Smooth muscle cell (in vitro differentiated cells): ENCODE measurements at regions not wholly inside any gene's neighbourhood (a gene's known extent, or its start where the extent isn't known, plus 50 kb on each side); places are given as distances from the start of the nearest gene placed in this dataset.

ENCODE experiments used
- DNase-seq: peaks from one replicate; lab custom pipeline; 2025; ENCODE audit not compliant: unreplicated experiment; lab: John Stamatoyannopoulos, UW
- H2AFZ ChIP-seq: fragments of 200-600 bp; sonication (generic); 2 replicates; pipeline ENCODE4 v1.6.0; 2016; ENCODE audit warnings: antibody characterized with exemption, low read depth, mild to moderate bottlenecking
- H3F3A ChIP-seq: fragments of 200-600 bp; sonication (generic); 2 replicates; pipeline ENCODE4 v1.6.0; 2017; ENCODE audit warnings: antibody characterized with exemption, low read depth
- H3K27ac ChIP-seq: fragments of 200-600 bp; sonication (generic); 2 replicates; pipeline ENCODE4 v1.5.1; 2016; ENCODE audit warnings: low read depth, mild to moderate bottlenecking
- H3K27me3 ChIP-seq: fragments of 200-600 bp; sonication (generic); 2 replicates; pipeline ENCODE4 v1.6.1; 2016; ENCODE audit warnings: low read depth, mild to moderate bottlenecking
- H3K36me3 ChIP-seq: fragments of 200-600 bp; sonication (generic); 2 replicates; pipeline ENCODE4 v1.5.1; 2016; ENCODE audit warnings: low read depth
- H3K4me1 ChIP-seq: fragments of 200-600 bp; sonication (generic); 2 replicates; pipeline ENCODE4 v1.5.1; 2016; ENCODE audit warnings: low read depth
- H3K4me2 ChIP-seq: fragments of 200-600 bp; sonication (generic); 2 replicates; pipeline ENCODE4 v1.6.0; 2016; ENCODE audit warnings: mild to moderate bottlenecking
- H3K4me3 ChIP-seq: fragments of 200-600 bp; sonication (generic); 2 replicates; pipeline ENCODE4 v1.5.1; 2016; ENCODE audit warnings: mild to moderate bottlenecking
- H3K79me2 ChIP-seq: fragments of 200-600 bp; sonication (generic); 2 replicates; pipeline ENCODE4 v1.6.0; 2016; ENCODE audit warnings: low read depth, mild to moderate bottlenecking
- H3K9ac ChIP-seq: fragments of 200-600 bp; sonication (generic); 2 replicates; pipeline ENCODE4 v1.6.0; 2016; ENCODE audit warnings: low read depth
- H3K9me3 ChIP-seq: fragments of 200-600 bp; sonication (generic); replicated peaks from 2 replicates; pipeline ENCODE4 v1.5.1; 2016; ENCODE audit warnings: low read depth
- H4K20me1 ChIP-seq: fragments of 200-600 bp; sonication (generic); 2 replicates; pipeline ENCODE4 v1.6.0; 2016; ENCODE audit warnings: low read depth
- WGBS: methylation state at CpG from one replicate; pipeline ENCODE4 v1.1.7; 2016; ENCODE audit warnings: low lambda C conversion rate; 5-methylcytosine and 5-hydroxymethylcytosine counted together
- TF ChIP-seq, protein P1 (sequence below): fragments of 200-600 bp; sonication (generic); IDR thresholded peaks from 2 replicates; pipeline ENCODE4 v1.5.1; 2017; ENCODE audit warnings: borderline replicate concordance, mild to moderate bottlenecking, antibody characterized with exemption; ENCODE audit not compliant: insufficient read depth, poor library complexity, severe bottlenecking

GRCh38 chr10:18959369-18959768, 89.2 kb upstream of the MALRD1 start:
- Histone ChIP-seq H4K20me1 (no peaks in the 10 kb centered on the region), H3K9me3 (no peaks in the 10 kb centered on the region), H2AFZ (no peak overlapping the region), H3K27me3 (no peaks in the 10 kb centered on the region), H3K4me1 (no peaks in the 10 kb centered on the region), H3F3A (no peaks in the 10 kb centered on the region), H3K4me2 (no peak overlapping the region), H3K9ac (no peak overlapping the region), H3K36me3 (no peaks in the 10 kb centered on the region), H3K79me2 (no peaks in the 10 kb centered on the region), H3K4me3 (no peak overlapping the region), H3K27ac (no peak overlapping the region)
- TF ChIP-seq, protein P1, sequence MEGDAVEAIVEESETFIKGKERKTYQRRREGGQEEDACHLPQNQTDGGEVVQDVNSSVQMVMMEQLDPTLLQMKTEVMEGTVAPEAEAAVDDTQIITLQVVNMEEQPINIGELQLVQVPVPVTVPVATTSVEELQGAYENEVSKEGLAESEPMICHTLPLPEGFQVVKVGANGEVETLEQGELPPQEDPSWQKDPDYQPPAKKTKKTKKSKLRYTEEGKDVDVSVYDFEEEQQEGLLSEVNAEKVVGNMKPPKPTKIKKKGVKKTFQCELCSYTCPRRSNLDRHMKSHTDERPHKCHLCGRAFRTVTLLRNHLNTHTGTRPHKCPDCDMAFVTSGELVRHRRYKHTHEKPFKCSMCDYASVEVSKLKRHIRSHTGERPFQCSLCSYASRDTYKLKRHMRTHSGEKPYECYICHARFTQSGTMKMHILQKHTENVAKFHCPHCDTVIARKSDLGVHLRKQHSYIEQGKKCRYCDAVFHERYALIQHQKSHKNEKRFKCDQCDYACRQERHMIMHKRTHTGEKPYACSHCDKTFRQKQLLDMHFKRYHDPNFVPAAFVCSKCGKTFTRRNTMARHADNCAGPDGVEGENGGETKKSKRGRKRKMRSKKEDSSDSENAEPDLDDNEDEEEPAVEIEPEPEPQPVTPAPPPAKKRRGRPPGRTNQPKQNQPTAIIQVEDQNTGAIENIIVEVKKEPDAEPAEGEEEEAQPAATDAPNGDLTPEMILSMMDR: no peak
- DNase-seq: no peak
- 86% methylated on average over 10 of the region's 10 CpGs for WGBS

GRCh38 chr10:18960466-18961079, 88.0 kb upstream of the MALRD1 start:
- Histone ChIP-seq H3K27me3 (no peaks in the 10 kb centered on the region), H2AFZ (no peak overlapping the region), H4K20me1 (no peaks in the 10 kb centered on the region), H3K9ac (no peak overlapping the region), H3K4me3 (no peak overlapping the region), H3K27ac (no peak overlapping the region), H3K79me2 (no peaks in the 10 kb centered on the region), H3K9me3 (no peaks in the 10 kb centered on the region), H3K36me3 (no peaks in the 10 kb centered on the region), H3F3A (no peaks in the 10 kb centered on the region), H3K4me2 (no peak overlapping the region), H3K4me1 (no peaks in the 10 kb centered on the region)
- no peak for DNase-seq
- TF ChIP-seq, protein P1: no peak
- WGBS: 94% methylated on average over 11 of the region's 11 CpGs

GRCh38 chr10:18968159-18968558, 80.4 kb upstream of the MALRD1 start:
- no peaks in the 10 kb centered on the region for H3F3A ChIP-seq
- no peaks in the 10 kb centered on the region for H3K9me3 ChIP-seq
- H3K36me3 ChIP-seq: no peaks in the 10 kb centered on the region
- TF ChIP-seq, protein P1: no peak
- H3K9ac ChIP-seq: no peak overlapping the region
- no peaks in the 10 kb centered on the region for H4K20me1 ChIP-seq
- no peaks in the 10 kb centered on the region for H3K79me2 ChIP-seq
- no peak overlapping the region for H3K4me2 ChIP-seq
- H3K4me1 ChIP-seq: no peaks in the 10 kb centered on the region
- no peak overlapping the region for H3K4me3 ChIP-seq
- H3K27me3 ChIP-seq: no peaks in the 10 kb centered on the region
- no peak overlapping the region for H2AFZ ChIP-seq
- WGBS: 70% methylated on average over 1 of the region's 1 CpG
- H3K27ac ChIP-seq: no peak overlapping the region
- no peak for DNase-seq

DNA sequence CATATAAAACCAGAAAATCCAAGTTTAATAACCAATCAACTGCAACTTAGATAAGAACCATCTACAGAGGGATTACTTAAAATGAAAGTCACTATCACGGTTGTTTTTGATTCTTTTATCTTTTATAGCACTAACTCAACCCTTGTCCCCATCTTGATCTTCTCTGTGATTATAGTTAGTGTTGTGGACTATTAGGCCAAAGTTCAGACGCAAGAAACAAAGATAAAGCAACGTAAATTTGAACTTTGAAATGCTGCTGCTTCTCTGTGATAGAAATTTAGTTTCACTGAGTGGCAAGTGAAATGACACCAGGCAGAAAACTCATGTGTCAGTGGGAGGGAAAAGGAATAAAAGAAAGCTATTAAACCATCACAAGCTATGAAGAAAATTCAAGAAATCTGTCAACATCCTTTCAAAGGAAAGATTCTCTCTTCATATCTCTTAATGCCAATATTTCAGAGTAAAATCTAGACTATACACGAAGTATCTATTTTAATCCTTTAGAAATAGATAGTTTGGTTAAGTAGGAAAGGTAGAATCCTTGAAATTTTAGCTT, 71.8 kb upstream of the MALRD1 start:
- Histone ChIP-seq H3K79me2 (no peaks in the 10 kb centered on the region), H3K4me1 (no peaks in the 10 kb centered on the region), H3K27ac (no peak overlapping the region), H3K4me3 (no peak overlapping the region), H3K27me3 (no peaks in the 10 kb centered on the region), H4K20me1 (no peaks in the 10 kb centered on the region), H2AFZ (no peak overlapping the region), H3K36me3 (no peaks in the 10 kb centered on the region), H3K9ac (no peak overlapping the region), H3K9me3 (no peaks in the 10 kb centered on the region), H3F3A (no peaks in the 10 kb centered on the region), H3K4me2 (no peak overlapping the region)
- no peak for DNase-seq
- TF ChIP-seq, protein P1: no peak
- 77% methylated on average over 4 of the region's 4 CpGs for WGBS
